Cardiac septum (tissue), 1 donor: ENCODE measurements at regions not wholly inside any gene's neighbourhood (a gene's known extent, or its start where the extent isn't known, plus 50 kb on each side); places are given as distances from the start of the nearest gene placed in this dataset.

Source experiments
- DNase-seq: peaks from one replicate; pipeline ENCODE4 v3.0.0-alpha.2; 2020; ENCODE audit warnings: low spot score
- intact Hi-C: fragments of 100-400 bp; cut with DNase I; formaldehyde crosslinking; loops from one replicate; pipeline ENCODE4 v1.14.0; 2022
- donor health status: DM: no; HTN: no; CAD: no.

DNA sequence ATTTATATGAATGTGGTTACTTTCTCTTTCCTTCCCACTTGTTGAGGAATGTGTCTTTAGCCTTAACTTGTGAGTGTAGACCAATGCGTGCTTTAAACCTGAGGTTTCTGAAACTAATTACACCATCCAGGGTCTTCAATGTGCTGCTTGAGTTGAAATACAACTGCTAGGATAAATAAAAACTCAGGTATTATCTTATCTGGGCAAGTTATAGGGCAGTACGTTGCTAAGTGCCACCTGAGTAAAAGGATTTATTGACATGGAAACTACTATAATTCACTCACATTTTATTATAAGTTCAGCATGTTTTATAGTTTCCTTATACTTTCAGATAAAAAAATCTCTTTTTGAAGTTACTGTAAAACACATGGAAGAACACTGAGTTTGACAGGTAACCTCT lies 1136.8 kb upstream of the NUDT12 start:
- intact Hi-C loops = no loop called here
- no peak for DNase-seq

DNA sequence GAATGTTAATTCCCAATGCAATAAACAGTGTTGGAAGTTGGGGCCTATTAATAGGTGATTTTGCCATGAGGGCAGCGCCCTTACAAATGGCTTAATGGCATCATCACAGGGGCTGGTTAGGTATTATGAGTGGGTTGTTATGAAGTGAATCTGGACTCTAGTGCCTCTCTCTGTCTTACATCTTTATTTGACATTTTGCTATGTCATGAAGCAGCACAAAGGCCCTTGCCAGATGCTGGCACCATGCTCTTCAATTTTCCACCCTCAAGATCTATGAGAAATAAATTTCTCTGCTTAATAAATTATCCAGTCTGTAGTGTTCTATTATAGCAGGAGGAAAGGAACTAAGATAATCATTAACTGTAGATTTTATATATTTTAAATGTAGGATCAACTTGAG lies 1098.7 kb upstream of the NUDT12 start:
- no peak for DNase-seq
- intact Hi-C loops = no loop called here

DNA sequence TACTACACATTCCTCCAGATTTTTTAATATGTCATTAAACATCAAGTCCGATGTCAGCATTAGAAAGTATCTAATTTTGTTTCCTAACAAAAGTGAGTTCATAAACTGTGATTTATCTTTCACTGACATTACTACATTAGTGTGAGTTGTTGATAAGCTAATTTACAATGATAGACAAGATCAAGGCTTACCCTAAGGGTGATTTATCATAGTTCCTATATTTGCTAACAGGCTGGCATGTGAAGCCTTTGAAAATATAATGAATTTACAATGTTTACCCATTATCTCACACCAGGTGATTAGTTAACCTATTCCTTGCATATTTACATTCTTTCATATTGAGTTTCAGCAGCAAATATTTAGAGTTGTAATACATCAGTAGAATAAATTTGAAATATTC lies 1096.9 kb upstream of the NUDT12 start:
- intact Hi-C loops = no loop called here
- DNase-seq = no peak

DNA sequence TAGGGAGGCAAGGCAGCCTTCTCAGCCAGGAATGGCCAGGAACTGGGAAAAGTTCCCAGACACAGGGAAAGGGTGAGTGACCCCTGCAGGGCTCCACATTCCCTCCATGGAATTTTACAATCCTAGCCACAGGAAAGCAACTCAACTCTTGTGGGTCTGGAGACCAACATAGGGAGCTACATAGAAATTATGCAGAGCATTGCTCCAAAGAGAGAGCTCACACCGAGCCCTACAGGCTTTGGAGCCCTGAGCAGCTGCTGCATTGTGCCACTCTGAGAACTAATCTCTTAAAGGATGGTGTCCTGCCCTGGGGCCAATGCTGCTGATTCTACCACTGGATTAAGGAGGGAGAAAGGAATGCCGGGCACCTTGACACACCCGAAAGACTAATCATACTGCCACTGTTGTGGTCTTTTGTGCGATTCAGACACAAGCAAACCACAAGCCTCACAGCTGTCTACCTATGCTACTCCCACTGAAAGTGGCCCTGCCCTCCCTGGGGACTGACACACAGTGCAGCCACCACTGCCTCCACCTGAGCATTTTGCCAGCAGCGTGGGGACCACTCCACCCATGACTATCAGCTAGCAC lies 1089.8 kb upstream of the NUDT12 start:
- no peak for DNase-seq
- intact Hi-C loops = no loop called here

DNA sequence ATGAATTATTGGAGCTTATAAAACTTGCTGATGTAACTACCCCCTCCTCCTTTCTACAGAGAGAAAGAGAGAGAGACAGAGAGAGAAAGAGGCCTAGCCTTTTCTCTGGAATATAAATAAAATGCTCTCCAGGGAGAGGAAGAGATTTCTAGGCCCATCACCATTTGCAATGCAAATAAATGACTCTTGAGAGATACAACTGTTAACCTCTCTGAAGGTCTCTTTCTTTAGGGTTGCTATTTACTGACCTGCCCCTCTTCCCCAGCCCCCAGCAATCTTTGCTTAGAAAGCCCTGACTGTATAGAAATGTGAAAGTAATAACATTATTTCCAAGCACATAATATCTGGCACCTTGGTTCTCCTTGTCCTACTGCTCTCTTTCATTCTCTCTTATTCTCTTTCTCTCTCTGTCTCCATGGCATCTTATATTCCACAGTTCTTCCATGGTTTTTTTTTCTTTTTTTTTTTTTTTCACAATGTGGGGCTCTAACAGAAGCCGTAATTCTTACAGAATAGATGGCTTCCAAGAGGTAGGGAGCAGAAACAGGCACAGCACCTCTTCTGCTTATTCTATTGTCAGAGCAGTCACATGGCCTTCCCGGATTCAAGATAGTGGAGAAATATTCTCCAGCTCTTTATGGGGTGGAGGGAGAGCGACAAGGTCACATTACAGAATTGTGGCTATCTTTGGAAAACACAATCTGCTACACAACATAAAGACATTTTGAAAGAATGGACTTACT lies 1087.9 kb upstream of the NUDT12 start:
- no peak for DNase-seq
- intact Hi-C loops = no loop called here

DNA sequence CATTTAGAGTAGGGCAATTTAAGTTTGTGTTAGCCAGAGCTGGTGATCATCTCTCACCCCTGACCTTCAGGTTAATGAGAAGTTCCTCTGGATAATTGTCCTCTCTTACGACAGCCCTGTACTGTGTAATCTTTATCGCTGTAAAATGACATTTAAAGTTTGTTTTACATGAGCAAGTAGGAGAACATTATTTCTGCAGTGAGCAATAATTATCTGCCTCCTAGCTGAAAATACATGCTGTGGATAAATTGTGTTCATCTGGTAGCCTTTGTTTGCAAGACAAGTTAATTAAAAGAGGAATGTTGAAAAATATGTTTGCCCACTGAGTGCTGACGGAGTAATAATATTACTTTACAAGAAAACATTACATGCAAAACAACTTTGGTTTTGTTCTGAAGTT lies 1083.8 kb upstream of the NUDT12 start:
- intact Hi-C loops = no loop called here
- no peak for DNase-seq

GRCh38 chr5:104643320-104643719 lies 1080.7 kb upstream of the NUDT12 start:
- DNase-seq = no peak
- intact Hi-C loops = no loop called here

DNA sequence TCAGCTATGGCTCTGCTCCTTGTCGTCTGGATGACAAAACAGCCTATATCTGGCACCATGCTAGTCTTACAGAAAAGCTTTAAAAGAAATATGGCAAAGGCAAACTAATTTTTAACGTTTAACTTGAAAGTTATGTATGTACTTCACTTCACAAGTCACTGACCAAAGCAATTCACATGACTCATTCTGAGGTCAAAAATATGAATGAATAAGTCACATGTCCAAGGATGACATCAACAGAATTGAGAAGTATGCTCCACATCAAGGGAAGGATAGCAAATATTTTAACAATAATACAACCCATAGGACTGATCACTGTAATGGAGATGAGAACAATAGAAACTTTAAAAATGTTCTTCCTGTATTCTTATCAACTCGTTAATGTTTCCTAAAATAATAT lies 1072.6 kb upstream of the NUDT12 start:
- no peak for DNase-seq
- intact Hi-C loops = no loop called here

DNA sequence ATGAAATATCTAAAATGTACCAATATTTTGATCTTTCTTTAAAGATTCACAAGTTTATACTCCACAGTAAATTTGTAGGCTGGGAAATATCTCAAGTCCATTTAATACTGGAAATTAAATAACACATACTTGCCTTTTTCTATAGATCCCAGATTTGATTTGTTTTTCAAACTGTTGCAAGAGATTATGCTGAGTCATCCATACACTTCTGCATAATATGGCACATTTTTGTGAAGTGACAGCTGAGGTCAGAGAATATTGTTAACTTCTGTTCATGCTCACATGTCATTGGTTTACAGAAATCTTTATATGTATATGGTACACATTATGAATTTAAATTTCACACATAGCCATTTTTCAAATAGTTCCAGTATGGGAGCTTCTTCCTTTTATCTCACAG lies 1066.3 kb upstream of the NUDT12 start:
- intact Hi-C loops = no loop called here
- no peak for DNase-seq

DNA sequence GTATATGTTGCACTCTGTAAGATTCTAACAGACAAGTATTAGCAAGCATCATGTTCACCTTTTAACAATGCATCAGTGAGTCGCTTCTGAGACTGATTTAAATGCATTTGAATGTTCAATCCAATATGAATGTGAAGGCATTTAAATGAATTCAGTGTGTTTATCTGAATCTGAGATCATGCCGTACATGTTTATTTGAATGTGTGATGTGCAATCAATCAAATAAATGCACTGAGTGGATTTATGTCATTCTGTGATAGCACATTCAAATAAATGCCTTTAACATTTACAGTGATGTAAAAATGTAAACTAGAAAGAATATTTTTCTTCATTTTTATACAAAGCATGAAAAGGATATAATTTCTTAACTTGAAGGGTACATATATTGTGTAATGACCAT lies 1063.5 kb upstream of the NUDT12 start:
- no peak for DNase-seq
- intact Hi-C loops = no loop called here

- DNase-seq = no peak
These were observed 1049.4 kb upstream of the NUDT12 start for GRCh38 chr5:104612005-104612404.

DNA sequence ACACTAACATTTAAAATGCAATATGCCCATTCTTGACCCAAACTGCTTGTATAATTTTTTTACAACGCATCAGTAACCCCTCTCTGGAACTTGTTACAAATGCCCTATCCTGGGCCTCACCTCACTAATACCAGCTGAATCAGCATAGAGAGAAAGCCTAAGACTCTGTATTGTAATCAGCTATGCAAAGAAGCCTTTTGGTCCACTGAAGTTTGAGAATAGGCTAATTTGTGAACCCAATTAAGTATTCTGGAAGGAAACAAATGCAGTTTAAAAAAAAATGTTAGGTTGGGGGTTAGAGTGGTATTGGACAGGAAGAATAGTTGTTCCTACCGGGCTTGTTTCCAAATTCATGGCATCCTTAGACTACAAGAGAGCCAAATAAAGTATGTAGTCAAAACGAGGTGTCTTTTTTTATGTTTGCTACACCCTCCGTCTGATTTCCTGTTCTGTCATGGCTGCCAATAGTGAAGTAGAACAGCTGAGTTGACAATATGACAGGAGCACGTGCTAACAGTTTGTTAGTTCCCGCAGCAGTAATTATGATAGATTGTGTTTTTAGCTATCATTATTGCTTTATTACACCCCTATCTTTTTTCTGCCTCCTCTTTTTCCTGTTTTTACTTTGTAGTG lies 1048.7 kb upstream of the NUDT12 start:
- intact Hi-C loops = no loop called here
- no peak for DNase-seq

More at GRCh38 chr5:104612005-104612404, 1049.4 kb upstream of the NUDT12 start:
- intact Hi-C loops = no loop called here

- DNase-seq = no peak
- intact Hi-C loops = no loop called here
These were observed 1043.8 kb upstream of the NUDT12 start for GRCh38 chr5:104606258-104606829.

- intact Hi-C loops = no loop called here
- DNase-seq = no peak
These were observed 1037.1 kb upstream of the NUDT12 start for GRCh38 chr5:104599726-104600125.

DNA sequence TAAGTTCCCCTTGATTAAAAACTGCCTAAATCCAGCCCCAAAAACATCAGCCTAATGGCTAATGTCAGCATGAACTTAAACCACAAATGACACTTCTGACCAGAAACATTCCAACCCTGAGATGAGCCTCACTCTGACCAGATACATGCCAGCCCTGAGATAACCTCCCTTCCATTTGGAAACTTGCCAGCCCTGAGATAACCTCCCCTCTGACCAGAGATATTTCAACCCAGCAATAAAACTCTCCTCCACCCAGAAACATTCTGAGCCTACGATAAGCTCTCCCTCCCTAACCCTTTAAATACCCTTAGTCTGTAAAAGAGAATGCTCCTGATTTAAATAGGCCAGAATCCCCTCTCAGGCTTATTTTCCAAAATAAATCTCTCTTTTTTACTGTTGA lies 1035.7 kb upstream of the NUDT12 start:
- intact Hi-C loops = no loop called here
- DNase-seq = no peak

DNA sequence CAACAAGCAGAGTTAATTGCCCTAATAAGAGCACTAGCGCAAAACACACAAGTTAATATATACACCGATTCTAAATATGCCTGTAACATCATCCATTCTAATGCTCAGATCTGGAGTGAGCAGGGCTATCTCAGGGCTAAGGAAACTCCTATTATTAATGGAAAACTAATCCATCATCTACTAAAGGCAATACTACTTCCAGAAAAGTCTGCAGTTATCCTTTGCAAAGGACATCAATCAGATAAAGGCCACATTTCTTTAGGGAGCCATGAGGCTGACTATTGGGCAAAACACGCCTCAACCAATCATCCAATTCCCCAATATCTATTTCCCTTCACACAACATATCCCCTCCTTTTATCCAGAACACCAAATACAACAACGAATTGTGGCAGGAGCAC lies 1032.3 kb upstream of the NUDT12 start:
- intact Hi-C loops = no loop called here
- DNase-seq = no peak

DNA sequence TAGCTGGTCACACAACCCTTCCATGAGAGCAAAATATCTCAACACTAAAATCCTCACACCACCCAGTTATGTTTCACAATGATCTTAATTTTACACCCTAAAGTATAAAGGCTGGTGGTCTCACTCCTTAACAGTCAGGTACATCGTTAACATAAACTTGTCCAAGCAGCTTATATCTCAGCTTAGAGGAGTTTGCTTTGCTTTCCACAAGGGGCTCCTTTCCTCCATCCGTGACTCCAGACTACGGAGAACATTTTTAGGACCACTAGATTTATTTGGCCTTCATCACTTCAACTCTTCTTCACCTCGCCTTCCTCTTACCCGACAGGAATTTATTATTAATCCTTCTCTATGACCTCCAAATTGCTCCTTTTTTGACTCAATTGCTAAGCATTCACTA lies 1014.1 kb upstream of the NUDT12 start:
- DNase-seq = no peak
- intact Hi-C loops = no loop called here

DNA sequence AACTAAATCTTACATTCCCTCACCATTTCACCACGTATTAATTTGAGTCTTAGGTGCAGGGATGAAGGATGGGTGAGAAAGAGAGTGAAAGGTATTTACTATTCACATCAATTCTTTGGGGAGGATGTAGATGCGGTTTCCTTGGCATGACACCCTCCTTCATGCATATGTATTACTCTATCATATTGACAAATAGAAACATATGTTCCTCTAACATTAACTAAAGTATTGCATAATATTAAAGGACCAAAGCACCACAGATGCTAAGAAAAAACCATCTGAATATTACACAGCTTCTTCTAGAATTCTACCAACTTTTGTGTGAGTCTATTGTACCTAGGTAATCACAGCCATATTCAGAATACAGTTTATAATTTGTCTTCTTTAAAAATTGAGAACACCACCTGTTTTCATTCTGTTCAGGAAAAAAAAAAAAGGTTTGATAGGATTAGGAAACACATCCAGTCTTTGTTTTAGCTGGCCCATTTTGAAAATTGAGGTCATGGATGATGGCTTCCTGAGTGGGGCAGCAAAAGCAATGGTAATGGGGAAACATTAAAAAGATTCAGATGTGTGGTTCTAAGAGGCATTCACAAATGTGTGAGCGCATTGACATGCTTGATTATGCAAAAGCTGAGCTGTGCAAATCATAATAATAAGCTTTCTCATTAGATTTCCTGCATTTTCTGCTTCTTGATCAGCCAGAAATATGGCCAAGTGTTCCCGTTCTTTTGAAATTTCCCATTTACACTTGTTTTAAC lies 1011.5 kb upstream of the NUDT12 start:
- intact Hi-C loops = no loop called here
- DNase-seq = no peak

DNA sequence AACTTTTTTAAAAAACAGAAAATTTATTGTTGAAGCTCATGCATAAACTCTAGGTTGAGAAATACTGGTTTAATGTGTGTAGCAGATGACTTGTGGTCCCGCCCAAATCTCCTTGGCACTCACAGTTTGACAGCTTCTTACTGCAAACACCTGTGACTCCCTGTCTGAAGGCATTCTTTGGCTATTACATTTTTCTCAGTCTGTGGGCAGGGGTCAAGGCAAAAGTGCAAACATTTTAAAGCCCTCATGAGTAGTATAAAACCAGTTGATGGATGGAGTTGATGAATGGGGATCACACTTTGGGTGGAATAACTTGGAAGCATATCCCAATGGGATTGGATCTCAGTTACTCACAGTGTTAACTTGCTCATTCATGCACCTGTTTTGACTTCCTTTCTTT lies 1007.0 kb upstream of the NUDT12 start:
- no peak for DNase-seq
- intact Hi-C loops = no loop called here

GRCh38 chr5:104564530-104564929 lies 1001.9 kb upstream of the NUDT12 start:
- no peak for DNase-seq
- intact Hi-C loops = no loop called here
